Spleen (tissue), 7 donors: ENCODE measurements at regions not wholly inside any gene's neighbourhood (a gene's known extent, or its start where the extent isn't known, plus 50 kb on each side); places are given as distances from the start of the nearest gene placed in this dataset.

ENCODE experiments used
- CTCF ChIP-seq, 11 experiments: fragments of 200-600 bp in 7 of 11; fragments of 450-650 bp in 4 of 11; sonication (generic) in 4 of 11; IDR thresholded peaks in 8 of 11; conservative IDR thresholded peaks in 3 of 11; 1 replicate in 7 of 11; 2 replicates in 4 of 11; pipeline versions ENCODE4 v1.4.0 to v1.8.0; 2016 to 2021; ENCODE audit warnings: antibody characterized with exemption in 11 of 11, inconsistent platforms in 4 of 11, mild to moderate bottlenecking in 1 of 11
- POLR2AphosphoS5 ChIP-seq, 3 donors: sonication (generic); formaldehyde crosslinking; IDR thresholded peaks; one replicate each; pipeline ENCODE4 v1.5.1; 2017; ENCODE audit warnings: antibody characterized with exemption in 3 of 3
- donor health status: DM: no; HTN: no; CAD: no; lungs with moderate emphysema.
- donor health status: DM: no; HTN: no; CAD: no.
- donor health status: DM: no; HTN: no; CAD: no.

GRCh38 chr13:33615436-33615835 lies 202.5 kb upstream of the RFC3 start:
- TF ChIP-seq CTCF (IDR thresholded peaks at IDR 0.05 in 8 of 11, conservative IDR thresholded peaks at IDR 0.05 in 3 of 11): no peak
- TF ChIP-seq POLR2AphosphoS5 (IDR thresholded peaks at IDR 0.05): no peak
